IMR-90 (cell line): ENCODE measurements at regions not wholly inside any gene's neighbourhood (a gene's known extent, or its start where the extent isn't known, plus 50 kb on each side); places are given as distances from the start of the nearest gene placed in this dataset.

Source experiments
- ATAC-seq: fragments of 200-7000 bp; cut with Tn5 transposase; 2 replicates; pipeline ENCODE4 v1.9.1; 2020; ENCODE audit warnings: low read depth, mild to moderate bottlenecking, moderate library complexity
- BruUV-seq: library from RNA; stranded (reverse); fragments of 400-500 nt; replicated peaks from 2 replicates; lab custom pipeline; 2021; lab: Mats Ljungman, UMichigan
- CTCF ChIA-PET: fragments of 300-600 bp; formaldehyde crosslinking; extraction: SDS; loops from one replicate; lab custom pipeline; 2021; ENCODE audit warnings: antibody characterized with exemption; lab: Yijun Ruan, JAX
- POLR2A ChIA-PET: fragments of 300-600 bp; sonication (Branson Sonifier 250); formaldehyde crosslinking; loops from one replicate; lab custom pipeline; 2022; ENCODE audit warnings: antibody characterized with exemption; ENCODE audit not compliant: unreplicated experiment; lab: Charles Lee
- DNase-seq: peaks from one replicate; pipeline ENCODE4 v3.0.0; 2013
- H2AFZ ChIP-seq: replicated peaks from 2 replicates; pipeline ENCODE3; 2013; ENCODE audit warnings: low read length, mild to moderate bottlenecking; ENCODE audit not compliant: poor library complexity
- H2AK5ac ChIP-seq: 2 replicates; pipeline ENCODE4 v1.6.1; 2013; ENCODE audit warnings: low read depth, low read length, inconsistent platforms
- H2AK9ac ChIP-seq: replicated peaks from 2 replicates; pipeline ENCODE3; 2013; ENCODE audit warnings: mild to moderate bottlenecking, low read depth, low read length, moderate library complexity; ENCODE audit not compliant: poor library complexity
- H2BK120ac ChIP-seq: 2 replicates; pipeline ENCODE4 v1.6.1; 2013; ENCODE audit warnings: low read depth, low read length, inconsistent platforms
- H2BK15ac ChIP-seq: 3 replicates; pipeline ENCODE4 v1.6.1; 2013; ENCODE audit warnings: low read depth, low read length, inconsistent platforms
- H2BK20ac ChIP-seq: 2 replicates; pipeline ENCODE4 v1.6.1; 2013; ENCODE audit warnings: low read depth, mild to moderate bottlenecking, inconsistent platforms, low read length, moderate library complexity
- H2BK5ac ChIP-seq: 2 replicates; pipeline ENCODE4 v1.6.1; 2013; ENCODE audit warnings: mild to moderate bottlenecking, low read depth, low read length, inconsistent platforms; ENCODE audit not compliant: poor library complexity, severe bottlenecking
- H3K14ac ChIP-seq: replicated peaks from 2 replicates; pipeline ENCODE4 v1.6.1; 2013; ENCODE audit warnings: low read depth, low read length, inconsistent platforms
- H3K18ac ChIP-seq: 2 replicates; pipeline ENCODE4 v1.6.1; 2013; ENCODE audit warnings: low read depth, low read length, control low read depth
- H3K23ac ChIP-seq: 2 replicates; pipeline ENCODE4 v1.6.1; 2013; ENCODE audit warnings: low read depth, low read length, inconsistent platforms
- H3K27ac ChIP-seq: 2 replicates; pipeline ENCODE4 v1.5.1; 2013; ENCODE audit warnings: mild to moderate bottlenecking, control low read depth, low read length; ENCODE audit not compliant: insufficient read depth
- H3K27me3 ChIP-seq: 2 replicates; pipeline ENCODE4 v1.6.1; 2013; ENCODE audit warnings: low read length; ENCODE audit not compliant: control insufficient read depth, insufficient read depth
- H3K36me3 ChIP-seq: 2 replicates; pipeline ENCODE4 v1.6.1; 2013; ENCODE audit warnings: low read length, mixed read lengths; ENCODE audit not compliant: control insufficient read depth, insufficient read depth
- H3K4ac ChIP-seq: 2 replicates; pipeline ENCODE4 v1.6.1; 2013; ENCODE audit warnings: low read depth, low read length, inconsistent platforms
- H3K4me1 ChIP-seq: 2 replicates; pipeline ENCODE4 v1.6.1; 2013; ENCODE audit warnings: low read length, mixed read lengths; ENCODE audit not compliant: control insufficient read depth, insufficient read depth
- H3K4me2 ChIP-seq: 2 replicates; pipeline ENCODE4 v1.6.1; 2013; ENCODE audit warnings: low read depth, mild to moderate bottlenecking, control low read depth, low read length, moderate library complexity
- H3K4me3 ChIP-seq: 2 replicates; pipeline ENCODE4 v1.5.1; 2013; ENCODE audit warnings: low read depth, mild to moderate bottlenecking, control low read depth, low read length, moderate library complexity; ENCODE audit not compliant: insufficient read depth
- H3K56ac ChIP-seq: 2 replicates; pipeline ENCODE4 v1.6.1; 2013; ENCODE audit warnings: low read length, inconsistent platforms; ENCODE audit not compliant: insufficient read depth; ENCODE audit errors: extremely low read depth
- H3K79me1 ChIP-seq, 2 experiments: 2 replicates each; pipeline ENCODE4 v1.6.1; 2013; ENCODE audit warnings: low read length in 2 of 2, inconsistent platforms in 1 of 2, low read depth in 1 of 2
- H3K9ac ChIP-seq: 2 replicates; pipeline ENCODE4 v1.6.1; 2013; ENCODE audit warnings: low read depth, low read length, control low read depth
- H3K9me1 ChIP-seq: 2 replicates; pipeline ENCODE4 v1.6.1; 2013; ENCODE audit warnings: low read length, inconsistent platforms; ENCODE audit not compliant: insufficient read depth
- H3K9me3 ChIP-seq: 2 replicates; pipeline ENCODE4 v1.6.1; 2013; ENCODE audit warnings: low read length; ENCODE audit not compliant: control insufficient read depth, insufficient read depth
- H4K20me1 ChIP-seq: 2 replicates; pipeline ENCODE4 v1.6.1; 2013; ENCODE audit warnings: low read length, inconsistent platforms; ENCODE audit not compliant: insufficient read depth
- H4K5ac ChIP-seq: 2 replicates; pipeline ENCODE4 v1.6.1; 2013; ENCODE audit warnings: mild to moderate bottlenecking, low read depth, low read length, control low read depth
- H4K8ac ChIP-seq, 2 experiments: 2 replicates each; pipeline ENCODE4 v1.6.1; 2013; ENCODE audit warnings: low read depth in 2 of 2, low read length in 2 of 2, control low read depth in 1 of 2, inconsistent platforms in 1 of 2
- H4K91ac ChIP-seq: 2 replicates; pipeline ENCODE4 v1.6.1; 2013; ENCODE audit warnings: low read depth, low read length, inconsistent platforms; ENCODE audit not compliant: insufficient read depth
- CEBPB ChIP-seq: IDR thresholded peaks from 2 replicates; pipeline ENCODE4 v1.6.1; 2012; ENCODE audit warnings: low read depth, low read length, improper control_type of control experiment
- CHD1 ChIP-seq: IDR thresholded peaks from 2 replicates; pipeline ENCODE4 v1.6.1; 2012; ENCODE audit warnings: low read depth, low read length, improper control_type of control experiment
- FOS ChIP-seq: fragments of 150-350 bp; IDR thresholded peaks from 2 replicates; pipeline ENCODE4 v1.6.1; 2016; ENCODE audit warnings: low read depth, low read length
- MAFK ChIP-seq: IDR thresholded peaks from 2 replicates; pipeline ENCODE4 v1.6.1; 2012; ENCODE audit warnings: low read depth, low read length, improper control_type of control experiment
- RFX5 ChIP-seq: IDR thresholded peaks from 2 replicates; pipeline ENCODE4 v1.8.0; 2012; ENCODE audit warnings: low read depth, mild to moderate bottlenecking, low read length, moderate library complexity
- SMC3 ChIP-seq: fragments of 150-350 bp; IDR thresholded peaks from 2 replicates; pipeline ENCODE4 v1.6.1; 2016; ENCODE audit warnings: low read depth, mild to moderate bottlenecking, antibody characterized with exemption, low read length, moderate library complexity
- WGBS, 2 experiments: methylation state at CpG; one replicate each; pipeline versions ENCODE4 v1.1.5 to v1.1.7; 2013; ENCODE audit warnings: missing lambda C conversion rate in 2 of 2; ENCODE audit not compliant: insufficient read length in 1 of 2; ENCODE audit errors: extremely low coverage in 2 of 2; 5-methylcytosine and 5-hydroxymethylcytosine counted together
- dilution Hi-C: fragments of 300-500 bp; cut with HindIII; formaldehyde crosslinking; loops from one replicate; pipeline ENCODE4 v1.14.3; 2018; ENCODE audit warnings: low sequenced_read_pairs; ENCODE audit not compliant: unreplicated experiment
- in situ Hi-C: fragments of 300-500 bp; cut with MboI; formaldehyde crosslinking; loops from 3 replicates; pipeline ENCODE4 v1.14.3; 2019; ENCODE audit warnings: low sequenced_read_pairs, inconsistent platforms, mixed read lengths
- intact Hi-C: fragments of 100-400 bp; cut with micrococcal nuclease; formaldehyde crosslinking; loops from 2 replicates; pipeline ENCODE4 v1.10.0; 2022
- TF ChIP-seq, protein P1 (sequence below): fragments of 150-350 bp; IDR thresholded peaks from 2 replicates; pipeline ENCODE4 v1.6.1; 2016; ENCODE audit warnings: low read depth, mild to moderate bottlenecking, low read length, moderate library complexity, borderline replicate concordance

DNA sequence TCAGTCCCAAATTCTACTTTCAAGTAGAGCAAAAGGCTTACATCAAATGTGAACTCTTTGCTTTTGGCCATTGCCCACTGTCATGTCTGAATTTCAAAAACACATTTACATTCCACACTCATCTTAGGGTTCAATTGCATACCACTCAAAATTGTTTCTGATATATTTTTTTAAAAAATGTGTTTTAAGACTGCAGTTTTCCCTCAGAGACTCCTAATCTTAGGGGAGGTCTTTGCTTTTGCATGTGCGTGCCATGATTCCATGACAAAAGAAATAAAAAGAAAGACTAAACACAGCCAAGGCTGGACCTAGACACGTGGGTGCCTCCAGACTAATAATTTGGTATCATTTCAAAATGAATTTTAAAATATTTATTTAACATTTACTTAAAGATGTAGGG is 396.8 kb upstream of the RASGRP1 start:
- in situ Hi-C loops = no loop called here
- Histone ChIP-seq H4K20me1 (no peaks in the 10 kb centered on the region), H3K4ac (no peak overlapping the region), H2BK15ac (no peak overlapping the region), H3K4me1 (no peaks in the 10 kb centered on the region), H3K36me3 (no peaks in the 10 kb centered on the region), H3K9ac (no peak overlapping the region), H4K91ac (no peak overlapping the region), H3K14ac (no peak overlapping the region), H3K23ac (no peak overlapping the region), H3K4me3 (no peak overlapping the region), H2AFZ (no peak overlapping the region), H4K8ac (no peak overlapping the region), H3K18ac (no peak overlapping the region), H3K9me3 (no peaks in the 10 kb centered on the region), H2BK5ac (no peak overlapping the region), H3K27me3 (no peaks in the 10 kb centered on the region), H3K4me2 (no peak overlapping the region), H4K5ac (no peak overlapping the region), H3K27ac (no peak overlapping the region), H2BK120ac (no peak overlapping the region), H3K79me1 (no peaks in the 10 kb centered on the region), H3K56ac (no peak overlapping the region), H2BK20ac (no peak overlapping the region), H3K9me1 (no peaks in the 10 kb centered on the region), H2AK9ac (no peak overlapping the region), H2AK5ac (no peak overlapping the region)
- ChIA-PET POLR2A (no interaction called here), CTCF (no interaction called here)
- DNase-seq (no peak), ATAC-seq (no peak)
- BruUV-seq = no TSS peak
- intact Hi-C loops = no loop called here
- TF ChIP-seq SMC3 = no peak
- no peak for TF ChIP-seq RFX5
- TF ChIP-seq CHD1 = no peak
- no peak for TF ChIP-seq FOS
- TF ChIP-seq, protein P1, sequence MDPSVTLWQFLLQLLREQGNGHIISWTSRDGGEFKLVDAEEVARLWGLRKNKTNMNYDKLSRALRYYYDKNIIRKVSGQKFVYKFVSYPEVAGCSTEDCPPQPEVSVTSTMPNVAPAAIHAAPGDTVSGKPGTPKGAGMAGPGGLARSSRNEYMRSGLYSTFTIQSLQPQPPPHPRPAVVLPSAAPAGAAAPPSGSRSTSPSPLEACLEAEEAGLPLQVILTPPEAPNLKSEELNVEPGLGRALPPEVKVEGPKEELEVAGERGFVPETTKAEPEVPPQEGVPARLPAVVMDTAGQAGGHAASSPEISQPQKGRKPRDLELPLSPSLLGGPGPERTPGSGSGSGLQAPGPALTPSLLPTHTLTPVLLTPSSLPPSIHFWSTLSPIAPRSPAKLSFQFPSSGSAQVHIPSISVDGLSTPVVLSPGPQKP = no peak
- no peak for TF ChIP-seq CEBPB
- TF ChIP-seq MAFK = no peak
- no CpG with 5 or more reads among the region's 2 CpGs for WGBS, 2 experiments
- dilution Hi-C loops = no loop called here
